OCI-LY3 (cell line): ENCODE measurements at regions not wholly inside any gene's neighbourhood (a gene's known extent, or its start where the extent isn't known, plus 50 kb on each side); places are given as distances from the start of the nearest gene placed in this dataset.

Source experiments
- H2AFZ ChIP-seq: fragments of 200-600, 300-600 bp; shearing (Covaris generic); 2 replicates; pipeline ENCODE4 v1.6.0; 2014; ENCODE audit warnings: antibody characterized with exemption, low read depth, low read length
- H3K27ac ChIP-seq: fragments of 200-600, 300-600 bp; sonication (generic); 2 replicates; pipeline ENCODE4 v1.5.1; 2014; ENCODE audit warnings: mild to moderate bottlenecking, low read length, moderate library complexity, mixed read lengths
- H3K27me3 ChIP-seq: fragments of 200-600, 300-600 bp; sonication (generic); 2 replicates; pipeline ENCODE4 v1.6.1; 2014; ENCODE audit warnings: low read depth, low read length, mixed read lengths
- H3K36me3 ChIP-seq: fragments of 200-600, 300-600 bp; sonication (generic); replicated peaks from 2 replicates; pipeline ENCODE3; 2014; ENCODE audit warnings: low read depth, low read length, mixed read lengths
- H3K4me1 ChIP-seq: fragments of 300-600, 200-600 bp; sonication (generic); 2 replicates; pipeline ENCODE4 v1.6.1; 2014; ENCODE audit warnings: low read length, mixed read lengths
- H3K4me2 ChIP-seq: fragments of 200-600, 300-600 bp; sonication (generic); 2 replicates; pipeline ENCODE4 v1.6.1; 2014; ENCODE audit warnings: low read length, mixed read lengths
- H3K4me3 ChIP-seq: fragments of 300-600, 200-600 bp; sonication (generic); 2 replicates; pipeline ENCODE4 v1.5.1; 2014; ENCODE audit warnings: antibody characterized with exemption, mild to moderate bottlenecking, low read length, moderate library complexity
- H3K79me2 ChIP-seq: fragments of 300-600, 200-600 bp; shearing (Covaris generic); 2 replicates; pipeline ENCODE4 v1.6.1; 2014; ENCODE audit warnings: mild to moderate bottlenecking, low read length, mixed read lengths
- H3K9ac ChIP-seq: fragments of 300-600, 200-600 bp; shearing (Covaris generic); 2 replicates; pipeline ENCODE4 v1.6.0; 2014; ENCODE audit warnings: mild to moderate bottlenecking, low read length, moderate library complexity
- H3K9me3 ChIP-seq: fragments of 200-600, 300-600 bp; shearing (Covaris generic); 2 replicates; pipeline ENCODE4 v1.6.1; 2014; ENCODE audit warnings: low read length, mixed read lengths; ENCODE audit not compliant: insufficient read depth
- H4K20me1 ChIP-seq: fragments of 200-600, 300-600 bp; sonication (generic); 2 replicates; pipeline ENCODE4 v1.6.1; 2016; ENCODE audit warnings: low read length, mixed read lengths; ENCODE audit not compliant: insufficient read depth
- EZH2phosphoT487 ChIP-seq: fragments of 200-600 bp; shearing (Covaris generic); IDR thresholded peaks from 2 replicates; pipeline ENCODE4 v1.6.1; 2018; ENCODE audit warnings: antibody characterized with exemption, mixed run types, low read depth
- TF ChIP-seq, protein P1 (sequence below): fragments of 200-600, 300-600 bp; sonication (generic); IDR thresholded peaks from 2 replicates; pipeline ENCODE4 v1.5.1; 2014; ENCODE audit warnings: antibody characterized with exemption, low read length, low read depth

DNA sequence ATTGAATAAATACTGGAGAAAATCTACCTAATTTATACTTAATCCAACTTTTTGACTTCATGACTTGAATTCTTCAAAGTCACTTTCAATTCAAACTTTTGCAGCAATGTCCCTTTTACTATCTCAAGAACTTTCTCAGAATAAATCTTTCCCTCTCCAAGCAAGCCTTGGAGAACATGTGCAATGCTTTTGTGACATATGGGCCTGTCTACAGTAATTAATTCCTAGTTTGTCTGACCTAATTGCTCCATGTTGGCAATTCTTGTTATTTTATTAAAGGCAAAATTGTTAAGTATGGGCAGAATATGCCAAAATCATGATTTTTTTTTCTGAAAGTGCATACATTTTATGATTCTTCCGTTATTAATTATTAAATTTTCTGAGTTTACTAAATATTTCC is 1115.3 kb downstream of the PDHA2 start:
- Histone ChIP-seq H4K20me1 (no peaks in the 10 kb centered on the region), H3K9ac (no peak overlapping the region), H3K27ac (no peak overlapping the region), H3K9me3 (no peaks in the 10 kb centered on the region), H3K4me3 (no peak overlapping the region), H3K27me3 (no peaks in the 10 kb centered on the region), H3K4me2 (no peak overlapping the region), H2AFZ (no peak overlapping the region), H3K4me1 (no peaks in the 10 kb centered on the region), H3K36me3 (no peaks in the 10 kb centered on the region), H3K79me2 (no peaks in the 10 kb centered on the region)
- TF ChIP-seq, protein P1, sequence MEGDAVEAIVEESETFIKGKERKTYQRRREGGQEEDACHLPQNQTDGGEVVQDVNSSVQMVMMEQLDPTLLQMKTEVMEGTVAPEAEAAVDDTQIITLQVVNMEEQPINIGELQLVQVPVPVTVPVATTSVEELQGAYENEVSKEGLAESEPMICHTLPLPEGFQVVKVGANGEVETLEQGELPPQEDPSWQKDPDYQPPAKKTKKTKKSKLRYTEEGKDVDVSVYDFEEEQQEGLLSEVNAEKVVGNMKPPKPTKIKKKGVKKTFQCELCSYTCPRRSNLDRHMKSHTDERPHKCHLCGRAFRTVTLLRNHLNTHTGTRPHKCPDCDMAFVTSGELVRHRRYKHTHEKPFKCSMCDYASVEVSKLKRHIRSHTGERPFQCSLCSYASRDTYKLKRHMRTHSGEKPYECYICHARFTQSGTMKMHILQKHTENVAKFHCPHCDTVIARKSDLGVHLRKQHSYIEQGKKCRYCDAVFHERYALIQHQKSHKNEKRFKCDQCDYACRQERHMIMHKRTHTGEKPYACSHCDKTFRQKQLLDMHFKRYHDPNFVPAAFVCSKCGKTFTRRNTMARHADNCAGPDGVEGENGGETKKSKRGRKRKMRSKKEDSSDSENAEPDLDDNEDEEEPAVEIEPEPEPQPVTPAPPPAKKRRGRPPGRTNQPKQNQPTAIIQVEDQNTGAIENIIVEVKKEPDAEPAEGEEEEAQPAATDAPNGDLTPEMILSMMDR: no peak
- TF ChIP-seq EZH2phosphoT487: no peak

DNA sequence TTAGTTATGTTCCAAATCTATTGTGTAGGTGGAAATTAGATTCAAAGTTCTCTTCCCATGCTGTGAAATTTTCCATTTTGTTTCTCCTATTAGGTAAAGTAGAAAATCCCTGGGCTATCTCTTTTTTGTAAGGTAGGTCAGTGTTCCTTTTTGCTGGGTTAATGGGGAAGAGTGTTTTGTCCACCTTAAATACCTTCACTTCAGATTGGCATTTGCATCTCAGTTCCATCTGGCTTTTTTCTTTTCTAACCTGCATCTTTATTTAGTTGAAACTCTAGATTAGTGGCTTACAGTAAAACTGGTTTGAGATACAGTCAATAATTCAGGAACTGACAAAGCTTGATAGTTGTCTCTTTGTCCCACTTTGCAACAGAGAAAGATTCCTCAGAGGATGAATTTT is 1115.8 kb downstream of the PDHA2 start:
- no peak overlapping the region for H3K4me2 ChIP-seq
- H2AFZ ChIP-seq: no peak overlapping the region
- H3K27ac ChIP-seq: no peak overlapping the region
- no peaks in the 10 kb centered on the region for H4K20me1 ChIP-seq
- H3K27me3 ChIP-seq: no peaks in the 10 kb centered on the region
- no peaks in the 10 kb centered on the region for H3K4me1 ChIP-seq
- no peaks in the 10 kb centered on the region for H3K79me2 ChIP-seq
- no peaks in the 10 kb centered on the region for H3K36me3 ChIP-seq
- no peak overlapping the region for H3K4me3 ChIP-seq
- H3K9me3 ChIP-seq: no peaks in the 10 kb centered on the region
- H3K9ac ChIP-seq: no peak overlapping the region
- TF ChIP-seq, protein P1: no peak
- no peak for TF ChIP-seq EZH2phosphoT487

DNA sequence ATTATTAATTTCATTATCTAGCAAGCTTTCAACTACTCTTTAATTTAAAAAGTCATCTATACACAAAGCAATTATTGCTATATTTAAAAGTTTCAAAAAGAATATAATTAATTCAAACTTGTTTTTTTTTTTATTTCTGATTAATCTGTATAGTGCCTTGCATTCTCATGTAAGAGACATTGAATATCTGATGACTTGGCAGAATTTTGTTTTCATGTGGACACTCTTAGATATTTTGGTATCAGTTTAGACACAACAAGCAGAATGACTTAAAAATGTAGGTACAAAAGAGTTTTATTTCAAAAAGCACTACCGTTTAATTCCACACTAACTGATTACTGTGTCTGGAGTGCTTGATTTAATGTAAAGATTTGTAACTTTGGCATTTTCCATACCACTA is 1129.6 kb downstream of the PDHA2 start:
- Histone ChIP-seq H2AFZ (no peak overlapping the region), H4K20me1 (no peaks in the 10 kb centered on the region), H3K27me3 (no peaks in the 10 kb centered on the region), H3K4me2 (no peak overlapping the region), H3K4me1 (peaks cover 4% of the 10 kb centered on the region; the same call in 1 of the 2 replicates), H3K9ac (no peak overlapping the region), H3K27ac (no peak overlapping the region), H3K36me3 (no peaks in the 10 kb centered on the region), H3K9me3 (no peaks in the 10 kb centered on the region), H3K4me3 (no peak overlapping the region), H3K79me2 (no peaks in the 10 kb centered on the region)
- TF ChIP-seq EZH2phosphoT487: no peak
- TF ChIP-seq, protein P1: no peak

DNA sequence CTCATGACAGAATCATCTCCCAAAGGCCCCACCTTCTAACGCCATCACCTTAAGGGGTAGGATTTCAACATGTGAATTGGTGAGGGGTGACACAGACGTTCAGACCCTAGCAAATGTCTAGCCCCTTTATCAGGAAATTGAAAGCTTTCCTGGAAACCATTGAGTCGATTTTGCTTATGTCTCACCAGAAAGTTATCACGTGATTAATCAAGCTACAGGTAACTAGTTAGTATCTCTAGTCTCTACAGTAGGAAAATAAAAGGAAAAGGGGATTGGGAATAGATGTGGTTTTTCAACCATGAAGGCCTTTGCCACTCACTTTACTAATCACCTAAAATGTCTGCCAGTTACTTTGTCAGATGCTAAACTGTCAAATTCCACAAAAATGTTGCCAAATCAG is 1133.0 kb downstream of the PDHA2 start:
- no peaks in the 10 kb centered on the region for H3K9me3 ChIP-seq
- H3K4me2 ChIP-seq: no peak overlapping the region
- H3K79me2 ChIP-seq: no peaks in the 10 kb centered on the region
- no peak overlapping the region for H3K27ac ChIP-seq
- H3K27me3 ChIP-seq: no peaks in the 10 kb centered on the region
- H4K20me1 ChIP-seq: no peaks in the 10 kb centered on the region
- no peak overlapping the region for H3K4me3 ChIP-seq
- no peak for TF ChIP-seq EZH2phosphoT487
- TF ChIP-seq, protein P1: no peak
- H3K4me1 ChIP-seq: peaks cover 4% of the 10 kb centered on the region; the same call in 1 of the 2 replicates
- no peak overlapping the region for H2AFZ ChIP-seq
- H3K9ac ChIP-seq: no peak overlapping the region
- H3K36me3 ChIP-seq: no peaks in the 10 kb centered on the region
